HepG2 (cell line): ENCODE measurements at regions not wholly inside any gene's neighbourhood (a gene's known extent, or its start where the extent isn't known, plus 50 kb on each side); places are given as distances from the start of the nearest gene placed in this dataset.
A peak's percentile ranks its signal among the peaks of the same experiment; 100 is the strongest.

Source experiments
- ATAC-seq: fragments of 200-7000 bp; cut with Tn5 transposase; 3 replicates; pipeline ENCODE4 v1.9.1; 2020; ENCODE audit warnings: mild to moderate bottlenecking, moderate library complexity
- BruUV-seq: library from RNA; stranded (reverse); fragments of 400-500 nt; replicated peaks from 2 replicates; lab custom pipeline; 2021; lab: Mats Ljungman, UMichigan
- CTCF ChIA-PET: fragments of 300-600 bp; formaldehyde crosslinking; extraction: SDS; loops from one replicate; lab custom pipeline; 2021; ENCODE audit warnings: low total read pairs, inconsistent platforms, low intra/inter-chr PET ratio; lab: Yijun Ruan, JAX
- POLR2A ChIA-PET: fragments of 350-600 bp; sonication (Branson Sonifier 250); formaldehyde crosslinking; loops from one replicate; lab custom pipeline; 2020; ENCODE audit warnings: antibody characterized with exemption, inconsistent platforms; lab: Yijun Ruan, JAX
- DNase-seq: peaks from one replicate; pipeline ENCODE4 v3.0.0-alpha.2; 2015; ENCODE audit warnings: low spot score
- FAIRE-seq: peaks from 3 replicates; lab custom pipeline; 2011; peaks lifted over from hg19 to GRCh38; lab: Jason Lieb, UNC
- H2AFZ ChIP-seq: one replicate; pipeline ENCODE4 v1.6.1; 2011; ENCODE audit warnings: low read length, inconsistent platforms
- H3K27ac ChIP-seq: fragments of 300-600 bp; 3 replicates; pipeline ENCODE4 v1.8.0; 2011; ENCODE audit warnings: mixed run types, mild to moderate bottlenecking, mixed read lengths, low read length, inconsistent platforms; ENCODE audit not compliant: insufficient read depth; ENCODE audit errors: extremely low read length
- H3K27me3 ChIP-seq, 2 experiments: fragments of 200-600 bp in 1 of 2; 2 replicates in 1 of 2; 3 replicates in 1 of 2; pipeline versions ENCODE4 v1.6.0 to v1.8.0; 2011; ENCODE audit warnings: low read length in 2 of 2, mild to moderate bottlenecking in 2 of 2, moderate library complexity in 2 of 2, inconsistent platforms in 1 of 2; ENCODE audit not compliant: insufficient read depth in 2 of 2, control insufficient read depth in 1 of 2
- H3K36me3 ChIP-seq, 2 experiments: fragments of 200-600 bp in 1 of 2; replicated peaks in 1 of 2; 2 replicates in 1 of 2; 3 replicates in 1 of 2; pipeline versions ENCODE4 v1.5.1 to v1.8.0; 2011; ENCODE audit warnings: low read length in 2 of 2, inconsistent platforms in 1 of 2; ENCODE audit not compliant: insufficient read depth in 2 of 2, control insufficient read depth in 1 of 2
- H3K4me1 ChIP-seq: 2 replicates; pipeline ENCODE4 v1.5.1; 2012; ENCODE audit warnings: low read length, inconsistent platforms; ENCODE audit not compliant: insufficient read depth
- H3K4me2 ChIP-seq: 2 replicates; pipeline ENCODE4 v1.6.0; 2011; ENCODE audit warnings: low read depth, low read length, inconsistent platforms
- H3K4me3 ChIP-seq, 3 experiments: fragments of 200-600 bp in 1 of 3; sonication (generic), shearing (Covaris generic) in 1 of 3; replicated peaks in 1 of 3; 2 replicates each; pipeline ENCODE4 v1.5.1; 2011 to 2016; ENCODE audit warnings: low read length in 3 of 3, inconsistent platforms in 2 of 3, low read depth in 2 of 3, mild to moderate bottlenecking in 2 of 3, control low read depth in 1 of 3, mixed read lengths in 1 of 3; ENCODE audit not compliant: insufficient read depth in 1 of 3
- H3K79me2 ChIP-seq: one replicate; pipeline ENCODE4 v1.6.1; 2011; ENCODE audit warnings: low read length, inconsistent platforms; ENCODE audit not compliant: insufficient read depth
- H3K9ac ChIP-seq: 2 replicates; pipeline ENCODE4 v1.6.0; 2011; ENCODE audit warnings: mild to moderate bottlenecking, low read depth, low read length, inconsistent platforms; ENCODE audit not compliant: insufficient read depth
- H3K9me3 ChIP-seq: 2 replicates; pipeline ENCODE4 v1.5.1; 2012; ENCODE audit warnings: mild to moderate bottlenecking, low read length
- H4K20me1 ChIP-seq: 2 replicates; pipeline ENCODE4 v1.6.0; 2011; ENCODE audit warnings: inconsistent platforms, mild to moderate bottlenecking, low read length, moderate library complexity; ENCODE audit not compliant: insufficient read depth
- ATAD3A ChIP-seq: sonication (generic); formaldehyde crosslinking; IDR thresholded peaks from 2 replicates; pipeline ENCODE4 v1.4.0; 2020; ENCODE audit warnings: missing genetic modification reagents
- ESRRA ChIP-seq: sonication (generic); formaldehyde crosslinking; IDR thresholded peaks from 2 replicates; pipeline ENCODE4 v1.5.1; 2020; ENCODE audit warnings: mild to moderate bottlenecking, low read depth, missing genetic modification reagents
- FOXA3 ChIP-seq: IDR thresholded peaks from 2 replicates; pipeline ENCODE4 v1.6.1; 2016; ENCODE audit warnings: missing genetic modification reagents, missing compliant biosample characterization
- HNRNPK ChIP-seq: fragments of 200-400 bp; formaldehyde crosslinking; IDR thresholded peaks from 2 replicates; pipeline ENCODE4 v1.6.1; 2018; ENCODE audit warnings: low read length, low read depth, moderate library complexity, mild to moderate bottlenecking; ENCODE audit not compliant: poor library complexity, severe bottlenecking
- NKX3-1 ChIP-seq: sonication (generic); formaldehyde crosslinking; IDR thresholded peaks from 2 replicates; pipeline ENCODE4 v1.5.0; 2020; ENCODE audit warnings: missing genetic modification reagents
- NRL ChIP-seq: sonication (generic); formaldehyde crosslinking; IDR thresholded peaks from 2 replicates; pipeline ENCODE4 v1.5.0; 2020; ENCODE audit warnings: missing genetic modification reagents, mild to moderate bottlenecking, moderate library complexity, borderline replicate concordance
- PHF20 ChIP-seq: sonication (generic); formaldehyde crosslinking; IDR thresholded peaks from 2 replicates; pipeline ENCODE4 v1.5.0; 2020; ENCODE audit warnings: mild to moderate bottlenecking, missing genetic modification reagents
- RNF2 ChIP-seq: fragments of 450-650 bp; conservative IDR thresholded peaks from 2 replicates; pipeline ENCODE4 v1.6.1; 2016; ENCODE audit warnings: low read depth
- SMAD3 ChIP-seq: sonication (generic); formaldehyde crosslinking; IDR thresholded peaks from 2 replicates; pipeline ENCODE4 v1.4.0; 2020; ENCODE audit warnings: missing genetic modification reagents
- SNAPC4 ChIP-seq: sonication (generic); formaldehyde crosslinking; IDR thresholded peaks from 2 replicates; pipeline ENCODE4 v1.4.0; 2020; ENCODE audit warnings: mild to moderate bottlenecking, missing genetic modification reagents
- SP4 ChIP-seq: sonication (generic); formaldehyde crosslinking; IDR thresholded peaks from 2 replicates; pipeline ENCODE4 v1.8.1; 2023; ENCODE audit warnings: mild to moderate bottlenecking, missing genetic modification reagents
- SSRP1 ChIP-seq: IDR thresholded peaks from 2 replicates; pipeline ENCODE4 v1.6.1; 2016; ENCODE audit warnings: control low read depth
- YEATS2 ChIP-seq: sonication (generic); formaldehyde crosslinking; IDR thresholded peaks from 2 replicates; pipeline ENCODE4 v1.4.0; 2020; ENCODE audit warnings: missing genetic modification reagents, borderline replicate concordance
- ZIK1 ChIP-seq: sonication (generic); formaldehyde crosslinking; IDR thresholded peaks from 2 replicates; pipeline ENCODE4 v1.5.0; 2020; ENCODE audit warnings: mild to moderate bottlenecking, low read depth, missing genetic modification reagents, borderline replicate concordance
- ZNF230 ChIP-seq: sonication (generic); formaldehyde crosslinking; IDR thresholded peaks from 2 replicates; pipeline ENCODE4 v1.4.0; 2020; ENCODE audit warnings: mild to moderate bottlenecking, missing genetic modification reagents
- ZNF275 ChIP-seq: sonication (generic); formaldehyde crosslinking; IDR thresholded peaks from 2 replicates; pipeline ENCODE4 v1.8.0; 2022; ENCODE audit warnings: missing genetic modification reagents, mild to moderate bottlenecking, inconsistent platforms, borderline replicate concordance
- ZNF337 ChIP-seq: sonication (generic); formaldehyde crosslinking; IDR thresholded peaks from 2 replicates; pipeline ENCODE4 v1.5.1; 2020; ENCODE audit warnings: missing genetic modification reagents, low read depth, mild to moderate bottlenecking, borderline replicate concordance
- ZNF616 ChIP-seq: sonication (generic); formaldehyde crosslinking; IDR thresholded peaks from 2 replicates; pipeline ENCODE4 v1.5.0; 2020; ENCODE audit warnings: low read depth, mild to moderate bottlenecking, missing genetic modification reagents
- ZNF768 ChIP-seq: sonication (generic); formaldehyde crosslinking; IDR thresholded peaks from 2 replicates; pipeline ENCODE4 v1.4.0; 2020; ENCODE audit warnings: missing genetic modification reagents
- WGBS: methylation state at CpG from one replicate; pipeline ENCODE4 v1.1.6; 2017; ENCODE audit warnings: low lambda C conversion rate; 5-methylcytosine and 5-hydroxymethylcytosine counted together
- in situ Hi-C: cut with HindIII; loops from 2 replicates; pipeline ENCODE4 v1.10.0; 2017; ENCODE audit warnings: low pct_unique_long_range_greater_than_20kb; ENCODE audit not compliant: extremely low pct_ligation_motif_present
- intact Hi-C: fragments of 100-400 bp; cut with micrococcal nuclease; formaldehyde crosslinking; loops from one replicate; pipeline ENCODE4 v1.10.0; 2022; ENCODE audit not compliant: unreplicated experiment

- peak overlapping the region; percentile 96 for H3K9ac ChIP-seq
- DNase-seq (peak; percentile 27), ATAC-seq (no peak; the same call in 2 of the 3 replicates), FAIRE-seq (peak; percentile 59)
- H3K4me2 ChIP-seq = peak overlapping the region; percentile 86
- ChIA-PET POLR2A (interaction anchor here (0.8 to 5.7 kb wide), 12 partner anchors 8 to 396 kb away, joined by 3 to 74 read pairs (median 3); partner anchors contain the start of gene TRIM13), CTCF (no interaction called here)
- H3K27me3 ChIP-seq = peaks cover 3 to 29% of the 10 kb centered on the region in 2 experiments; a peak in 2 of 5 replicates
- no peaks in the 10 kb centered on the region for H4K20me1 ChIP-seq
- H3K9me3 ChIP-seq = no peaks in the 10 kb centered on the region
- peak overlapping the region; percentile 67 to 95 (median 86) for H3K4me3 ChIP-seq
- intact Hi-C loops = loop anchor here (10.0 kb wide), 1 partner anchor 58 kb away; no protein-coding TSS in a partner anchor
- in situ Hi-C loops = no loop called here
- H3K79me2 ChIP-seq = peaks cover 21% of the 10 kb centered on the region
- 37% methylated on average over 18 of the region's 28 CpGs for WGBS
- BruUV-seq = TSS peak; percentile 74
- H3K27ac ChIP-seq = peak overlapping the region; percentile 98
- no peak overlapping the region for H2AFZ ChIP-seq
- H3K4me1 ChIP-seq = peaks cover 44% of the 10 kb centered on the region
- peaks cover 0 to 5% of the 10 kb centered on the region in 2 experiments; a peak in 2 of 5 replicates for H3K36me3 ChIP-seq
- TF ChIP-seq SMAD3 (CRISPR knock-in tag) = 0 out of 2 replicates have a peak, but pooled peaks have one; percentile 26
- 0 out of 2 replicates have a peak, but pooled peaks have one; percentile 11 for TF ChIP-seq SP4
- TF ChIP-seq PHF20 (CRISPR knock-in tag) = 0 out of 2 replicates have a peak, but pooled peaks have one; percentile 47
- TF ChIP-seq NKX3-1 (CRISPR knock-in tag) = 0 out of 2 replicates have a peak, but pooled peaks have one; percentile 6
- no peak for TF ChIP-seq ZNF337 (CRISPR knock-in tag)
- no peak for TF ChIP-seq SSRP1
- no peak for TF ChIP-seq ATAD3A (CRISPR knock-in tag)
- no peak for TF ChIP-seq ESRRA
- 0 out of 2 replicates have a peak, but pooled peaks have one; percentile 7 for TF ChIP-seq ZNF230
- TF ChIP-seq SNAPC4 (CRISPR knock-in tag) = no peak
- peak; percentile 86 for TF ChIP-seq FOXA3 (CRISPR knock-in tag)
- TF ChIP-seq ZNF275 (CRISPR knock-in tag) = no peak; the same call in 1 of the 2 replicates
- TF ChIP-seq RNF2 = no peak
- TF ChIP-seq NRL (CRISPR knock-in tag) = no peak
- TF ChIP-seq HNRNPK = no peak
- no peak for TF ChIP-seq ZNF616 (CRISPR knock-in tag)
- peak; percentile 10; the same call in 1 of the 2 replicates for TF ChIP-seq ZNF768
- no peak for TF ChIP-seq ZIK1 (CRISPR knock-in tag)
- TF ChIP-seq YEATS2 (CRISPR knock-in tag) = peak; percentile 4; the same call in 1 of the 2 replicates
These were observed 111.2 kb downstream of the KCNRG start for GRCh38 chr13:50126263-50126992.
